Retinal pigment epithelial cell (primary cell): ENCODE measurements at regions not wholly inside any gene's neighbourhood (a gene's known extent, or its start where the extent isn't known, plus 50 kb on each side); places are given as distances from the start of the nearest gene placed in this dataset.

ENCODE experiments used
- DNase-seq: peaks from one replicate; pipeline ENCODE4 v3.0.0-alpha.2; 2010; ENCODE audit warnings: low read depth
- H3K4me3 ChIP-seq: 2 replicates; pipeline ENCODE4 v1.5.1; 2011; ENCODE audit warnings: mild to moderate bottlenecking, low read length, control low read depth, moderate library complexity
- CTCF ChIP-seq: conservative IDR thresholded peaks from 2 replicates; pipeline ENCODE4 v1.5.1; 2011; ENCODE audit warnings: low read depth, low read length, control low read depth, inconsistent platforms

- TF ChIP-seq CTCF, result no peak
- H3K4me3 ChIP-seq, result no peak overlapping the region
These were observed 183.0 kb upstream of the RAB4A start for GRCh38 chr1:229087906-229088305.

GRCh38 chr1:229088711-229089110 lies 182.2 kb upstream of the RAB4A start:
- no peak for DNase-seq
- no peak for TF ChIP-seq CTCF
- H3K4me3 ChIP-seq, result no peak overlapping the region

More at GRCh38 chr1:229087906-229088305, 183.0 kb upstream of the RAB4A start:
- no peak for DNase-seq

- no peak for DNase-seq
- no peak overlapping the region for H3K4me3 ChIP-seq
- no peak for TF ChIP-seq CTCF
These were observed 181.2 kb upstream of the RAB4A start for GRCh38 chr1:229089586-229090208.

GRCh38 chr1:229091721-229092136 lies 179.2 kb upstream of the RAB4A start:
- H3K4me3 ChIP-seq, result no peak overlapping the region
- DNase-seq, result no peak
- TF ChIP-seq CTCF, result no peak

- TF ChIP-seq CTCF, result no peak
- H3K4me3 ChIP-seq, result no peak overlapping the region
- DNase-seq, result no peak
These were observed 178.3 kb upstream of the RAB4A start for GRCh38 chr1:229092377-229093237.

GRCh38 chr1:229093238-229093540 lies 177.7 kb upstream of the RAB4A start:
- H3K4me3 ChIP-seq, result no peak overlapping the region
- no peak for TF ChIP-seq CTCF
- no peak for DNase-seq
